SHP77 (cell line): ENCODE measurements at regions not wholly inside any gene's neighbourhood (a gene's known extent, or its start where the extent isn't known, plus 50 kb on each side); places are given as distances from the start of the nearest gene placed in this dataset.
"Not testable (repeated sequence)": the region's sequence is repeated elsewhere in the genome, so short reads cannot be mapped to it uniquely, and the experiment has no call there.

Experiments
- DNase-seq, 2 experiments: peaks; one replicate each; lab custom pipeline; 2025; lab: John Stamatoyannopoulos, UW

DNA sequence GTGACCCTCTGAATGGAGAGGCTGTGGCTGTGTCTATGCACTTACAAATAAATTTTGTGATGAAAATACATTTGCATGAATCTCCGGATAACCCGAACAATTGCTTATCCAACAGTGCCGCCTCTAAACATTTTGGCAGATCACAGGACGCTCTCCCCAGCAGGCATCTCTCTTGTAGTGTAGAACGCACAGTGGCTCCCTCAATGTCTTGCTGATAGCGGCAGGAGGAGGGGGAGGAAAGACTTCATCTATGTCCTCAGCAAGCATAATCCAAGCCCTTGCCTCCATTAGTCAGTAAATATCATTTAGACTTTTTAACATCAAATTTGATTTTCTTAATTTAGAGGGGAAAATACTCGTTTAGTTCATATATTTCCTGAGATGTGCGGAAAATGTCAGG, 318.1 kb upstream of the IGF1R start:
- no peak for DNase-seq

DNA sequence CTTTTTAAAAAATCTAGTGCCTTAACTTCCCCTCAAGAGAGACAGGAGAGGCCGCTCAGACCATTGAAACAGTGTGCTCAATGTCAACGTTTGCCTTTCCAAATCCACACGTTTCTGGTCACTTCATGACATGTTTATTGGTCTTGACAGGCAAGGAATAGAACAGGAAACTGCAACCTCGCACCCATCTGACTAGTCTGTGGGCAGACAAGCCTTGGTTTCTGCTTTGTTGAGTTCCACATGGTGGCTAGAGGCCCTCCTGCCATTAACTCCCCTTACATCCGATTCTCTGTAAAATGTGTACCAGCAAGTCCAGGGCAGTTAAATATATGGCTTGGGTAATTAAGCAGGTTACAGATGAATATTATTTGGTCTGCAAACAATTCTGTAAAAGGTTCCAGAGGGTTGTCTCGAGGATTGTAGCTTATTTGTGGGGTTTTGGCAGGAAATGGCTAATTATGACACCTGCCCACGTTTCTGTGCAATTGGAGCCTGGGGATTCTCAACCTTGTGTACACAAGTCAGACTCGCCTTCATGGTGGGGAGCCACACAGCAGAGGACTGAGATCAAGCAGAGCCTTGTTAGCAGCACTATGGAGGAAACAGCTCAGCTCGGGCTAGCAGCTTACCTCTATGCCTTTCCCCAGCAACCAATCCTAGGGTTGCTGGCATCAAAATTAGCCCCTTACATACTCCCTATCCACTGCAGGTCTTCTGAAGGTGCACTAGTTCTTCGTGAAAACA, 317.5 kb upstream of the IGF1R start:
- DNase-seq, result no peak

DNA sequence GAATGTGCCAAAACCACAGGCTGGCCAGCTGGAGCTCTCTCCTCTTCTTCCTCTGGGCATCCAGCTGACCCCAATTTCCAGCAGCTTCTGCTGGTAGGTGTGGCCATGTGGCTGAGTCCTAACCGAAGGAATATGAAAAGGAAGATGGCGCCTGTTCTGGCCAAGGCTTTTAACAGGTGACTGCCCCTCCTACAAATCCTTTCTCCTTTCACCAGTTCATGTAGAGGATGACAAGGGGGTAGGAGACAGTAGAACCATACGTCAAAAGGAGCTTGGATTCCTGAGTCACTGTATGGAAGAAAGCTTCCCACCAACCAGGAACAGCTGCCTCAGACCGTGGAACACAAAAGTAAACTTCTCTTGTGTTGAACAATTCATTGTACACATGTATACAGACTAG, 316.7 kb upstream of the IGF1R start:
- DNase-seq, result no peak

DNA sequence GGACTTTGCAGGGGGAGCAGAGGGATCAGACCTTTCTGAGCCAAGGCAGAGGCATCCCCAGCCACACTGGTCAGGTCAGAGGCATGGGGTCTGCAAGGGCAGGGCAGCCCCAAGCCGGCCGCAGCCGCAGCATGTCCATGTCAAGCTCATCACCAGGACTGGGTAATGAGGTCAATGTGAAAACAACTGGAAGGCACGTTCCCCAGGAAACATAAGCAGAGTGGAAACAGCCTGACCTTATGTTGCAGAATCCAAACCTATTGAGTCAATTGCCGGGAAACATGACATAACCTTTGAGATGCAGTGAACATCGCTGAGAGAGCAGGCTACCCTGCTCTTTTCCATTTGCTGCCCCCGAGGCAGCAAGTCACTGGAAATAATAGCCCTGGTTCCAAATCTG, 315.1 kb upstream of the IGF1R start:
- DNase-seq, result no peak

DNA sequence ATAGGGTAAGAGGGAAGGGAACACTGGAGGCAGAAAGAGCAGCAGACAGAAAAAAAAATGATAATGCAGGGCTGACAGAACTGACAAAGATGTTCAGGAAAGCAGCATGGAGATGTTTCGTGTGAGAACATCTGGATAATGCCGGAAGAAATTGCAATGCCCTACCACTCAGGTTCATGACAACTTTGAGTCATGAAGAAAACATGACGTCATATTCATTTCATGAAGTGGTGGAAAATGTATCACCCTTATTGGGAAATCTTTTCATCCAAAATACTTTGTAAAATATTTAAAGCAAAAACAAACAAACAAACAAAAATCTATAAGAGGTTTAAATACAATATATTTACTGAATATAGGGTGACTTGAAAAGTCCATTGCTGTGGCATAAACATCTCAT, 305.4 kb upstream of the IGF1R start:
- DNase-seq, result no peak

DNA sequence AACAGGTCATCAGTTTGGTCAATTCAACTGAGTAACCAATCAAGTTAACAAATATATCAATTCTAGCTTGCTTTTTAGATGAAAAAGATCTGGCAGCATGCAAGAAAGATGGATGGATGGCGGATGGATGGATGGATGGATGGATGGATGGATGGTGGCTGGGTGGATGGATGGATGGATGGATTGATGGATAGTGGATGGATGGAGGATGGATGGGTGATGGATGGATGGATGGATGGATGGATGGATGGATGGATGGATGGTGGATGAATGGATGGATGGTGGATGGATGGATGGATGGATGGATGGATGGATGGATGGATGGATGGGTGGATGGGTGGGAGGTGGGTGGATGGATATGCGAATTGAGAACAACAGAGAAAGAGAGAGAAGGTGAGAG, 303.7 kb upstream of the IGF1R start:
- DNase-seq, result no peak

DNA sequence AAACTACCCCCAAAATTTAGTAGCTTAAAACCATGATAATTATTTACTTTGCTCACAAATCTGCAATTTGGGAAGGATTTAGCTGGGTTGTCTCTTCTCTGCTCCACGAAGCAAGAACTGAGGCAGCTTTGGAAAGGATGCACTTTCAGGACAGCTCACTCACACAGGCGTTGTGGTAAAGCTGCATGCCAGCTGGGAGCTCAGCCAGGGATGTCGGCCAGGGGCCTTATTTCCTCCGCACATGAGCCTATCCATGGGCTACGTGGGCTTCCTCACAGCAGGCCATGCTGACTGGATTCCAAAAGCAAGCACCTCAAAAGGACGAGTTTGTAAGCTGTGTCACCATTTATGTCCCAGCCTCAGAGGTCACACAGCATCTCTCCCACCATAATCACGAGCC, 301.3 kb upstream of the IGF1R start:
- no peak for DNase-seq

DNA sequence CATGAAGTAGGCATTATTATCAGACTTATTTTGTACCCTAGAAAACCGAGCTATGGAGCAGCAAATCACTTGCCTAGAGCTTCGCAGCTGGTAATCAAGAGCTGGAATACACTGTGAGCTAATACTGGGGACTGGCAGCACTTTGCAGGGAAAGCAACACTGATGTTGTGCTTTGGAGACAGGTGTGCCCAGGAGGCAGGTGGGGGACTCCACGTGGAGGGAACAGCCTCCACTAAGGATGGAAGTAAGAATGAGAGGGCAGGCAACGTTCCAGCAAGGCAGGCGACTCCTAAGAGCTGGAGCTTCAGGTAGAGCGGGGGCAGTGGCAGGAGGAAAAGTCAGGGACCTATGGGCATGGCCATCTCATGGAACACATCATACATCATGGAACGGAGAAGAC, 300.5 kb upstream of the IGF1R start:
- no peak for DNase-seq

DNA sequence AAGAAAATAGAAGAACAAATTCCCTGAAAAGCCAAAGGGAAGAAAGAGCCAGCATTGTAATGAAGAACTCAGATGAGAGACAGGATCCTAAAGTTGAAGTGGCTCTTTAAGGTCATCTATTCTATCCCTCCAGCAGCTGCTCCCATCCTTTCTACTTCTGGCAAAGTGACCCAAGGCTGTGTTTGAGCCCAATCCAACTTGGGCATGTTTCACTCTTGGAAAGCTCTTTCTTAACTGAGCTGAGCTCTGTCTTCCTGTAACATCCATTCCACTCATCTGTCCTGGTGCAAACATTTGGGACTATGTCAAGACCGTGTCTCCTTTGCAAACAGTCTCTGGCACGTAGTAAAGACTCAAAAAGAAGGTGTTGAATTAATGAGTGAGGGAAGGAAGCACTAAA, 298.1 kb upstream of the IGF1R start:
- DNase-seq, result no peak

DNA sequence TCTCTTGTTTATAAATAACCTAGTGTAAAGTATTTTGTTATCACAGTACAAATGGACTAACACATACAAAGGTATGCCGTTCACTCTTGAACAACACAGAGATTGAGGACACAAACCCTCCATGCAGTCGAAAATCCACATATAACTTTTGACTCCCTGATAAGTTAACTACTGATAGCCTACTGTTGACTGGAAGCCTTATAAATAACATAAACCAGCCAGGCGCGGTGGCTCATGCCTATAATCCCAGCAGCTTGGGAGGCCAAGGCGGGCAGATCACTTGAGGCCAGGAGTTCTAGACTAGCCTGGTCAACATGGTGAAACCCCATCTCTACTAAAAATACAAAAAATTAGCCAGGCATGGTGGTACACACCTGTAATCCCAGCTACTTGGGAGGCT, 290.1 kb upstream of the IGF1R start:
- DNase-seq, result not testable (repeated sequence)

DNA sequence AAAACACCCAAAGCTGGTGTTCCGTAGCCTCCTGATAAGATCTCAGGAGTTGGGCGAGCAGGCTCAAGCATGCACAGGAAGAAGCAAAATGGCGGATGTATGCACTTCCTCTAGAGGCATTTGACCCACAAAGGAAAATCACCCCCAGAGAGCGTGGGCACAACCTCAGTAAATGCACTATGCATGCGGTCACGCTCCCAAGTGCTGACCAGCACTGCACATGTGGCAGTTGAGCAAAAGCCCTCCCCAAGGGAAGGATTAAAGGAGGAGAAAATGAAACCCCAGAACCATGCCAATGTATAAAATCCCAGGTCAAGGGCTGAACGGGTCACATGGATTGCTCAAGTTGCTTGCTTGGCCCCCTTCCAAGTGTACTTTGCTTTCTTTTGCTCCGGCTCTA, 289.4 kb upstream of the IGF1R start:
- no peak for DNase-seq

DNA sequence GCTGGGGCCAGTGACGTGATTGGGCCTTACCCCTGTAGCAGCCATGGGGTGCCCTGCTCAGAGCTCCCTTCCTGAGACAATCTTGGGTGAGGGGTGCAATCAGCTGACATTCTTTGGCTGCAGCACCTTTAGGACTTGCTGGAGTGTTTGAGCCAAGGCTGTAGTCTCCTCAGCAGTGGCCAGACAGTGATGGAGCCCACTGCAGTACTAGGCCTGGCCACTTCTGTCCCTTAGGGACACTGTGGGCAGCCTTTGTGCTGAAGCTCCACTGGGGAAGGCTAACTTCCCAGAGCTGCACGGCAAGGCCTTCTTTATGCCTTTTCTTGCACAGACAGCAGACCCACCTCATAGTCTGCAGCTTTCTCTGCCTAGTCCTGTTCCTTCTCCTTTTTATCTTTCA, 284.9 kb upstream of the IGF1R start:
- DNase-seq, result no peak

DNA sequence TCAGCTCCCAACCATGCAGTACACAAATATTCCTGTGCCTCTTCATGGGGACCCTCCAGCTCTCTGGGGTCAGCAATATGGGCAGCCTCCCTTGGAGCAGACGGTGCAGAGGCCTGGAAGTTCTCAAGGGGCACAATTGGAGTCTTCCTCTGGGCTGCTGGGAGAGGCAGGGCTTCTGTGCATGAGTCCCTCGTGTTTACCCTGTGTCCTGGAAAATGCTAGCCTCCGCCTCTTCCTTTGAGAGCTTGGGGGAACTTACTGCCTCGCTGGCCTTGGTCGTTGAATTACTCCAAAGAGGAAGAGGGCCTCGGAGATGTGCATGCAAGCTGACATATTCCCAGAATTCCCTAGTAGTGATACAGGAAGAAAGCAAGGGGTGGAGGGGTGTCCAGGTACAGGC, 284.4 kb upstream of the IGF1R start:
- no peak for DNase-seq

DNA sequence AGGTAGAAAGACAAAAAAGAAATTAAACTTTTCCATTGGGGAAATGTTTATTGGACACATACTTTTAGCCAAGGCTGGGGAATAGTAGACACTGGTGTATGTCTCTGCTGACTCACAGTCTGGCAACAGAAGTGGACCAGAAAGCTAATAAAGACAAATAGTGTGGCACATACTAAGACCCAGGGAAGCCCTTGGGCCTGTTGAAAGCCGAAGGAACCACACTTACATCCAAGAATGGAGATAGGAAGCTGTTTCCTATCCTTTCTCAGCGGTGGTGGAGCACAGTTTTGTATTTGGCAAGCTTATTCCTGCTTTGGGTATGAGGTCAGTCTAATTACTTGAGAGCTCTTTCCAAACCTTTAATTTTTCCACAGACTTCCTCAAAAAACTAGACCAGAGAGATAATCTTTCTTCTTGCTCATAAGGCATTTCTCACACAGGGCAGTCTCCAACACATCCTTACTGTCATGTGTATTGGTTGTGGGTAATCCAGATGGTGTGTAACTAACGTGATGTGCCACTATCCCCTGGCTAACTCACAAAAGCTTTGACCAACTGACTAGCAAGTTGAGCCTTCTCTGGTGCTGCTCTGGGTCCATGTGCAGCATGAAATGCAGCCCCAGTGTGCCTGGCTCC, 279.1 kb upstream of the IGF1R start:
- DNase-seq, result no peak

DNA sequence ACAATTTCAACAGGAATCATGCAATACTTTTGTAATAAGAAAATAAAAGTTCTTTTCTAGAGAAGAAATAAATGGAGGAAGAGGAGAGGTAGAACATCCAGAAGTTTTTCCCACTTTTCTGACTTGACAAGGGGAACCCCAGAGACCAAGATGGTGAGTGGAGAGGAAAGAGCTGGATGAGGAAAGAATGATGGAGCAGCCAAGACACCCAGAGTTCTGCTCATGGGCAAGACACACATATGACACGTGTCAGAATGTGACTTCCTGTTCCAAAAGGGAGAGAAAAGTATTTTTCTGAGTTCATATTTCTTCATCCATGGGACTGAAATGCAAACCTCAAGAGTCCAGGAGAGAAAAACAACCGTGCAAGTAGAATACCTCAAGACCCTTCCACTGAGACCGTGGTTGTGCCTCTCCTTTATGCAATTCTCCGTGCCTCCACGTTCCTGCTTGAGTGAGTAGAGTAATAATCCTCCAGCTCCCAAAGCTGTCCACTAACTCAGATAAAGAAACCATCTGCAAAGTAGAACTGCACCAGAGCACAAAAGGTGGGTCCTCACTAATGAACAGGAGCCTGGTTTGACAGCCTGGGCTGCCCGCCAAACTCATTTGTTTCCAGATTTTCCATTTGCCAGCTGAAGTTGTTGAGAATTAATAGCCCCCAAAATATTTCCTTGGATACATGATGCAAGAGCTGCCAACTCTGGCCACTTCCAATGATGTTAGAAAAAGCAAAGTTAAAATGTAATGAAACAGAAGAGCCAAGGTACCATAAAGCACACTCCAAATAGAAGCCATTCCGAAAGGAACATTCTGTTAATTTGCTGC, 272.6 kb upstream of the IGF1R start:
- no peak for DNase-seq

DNA sequence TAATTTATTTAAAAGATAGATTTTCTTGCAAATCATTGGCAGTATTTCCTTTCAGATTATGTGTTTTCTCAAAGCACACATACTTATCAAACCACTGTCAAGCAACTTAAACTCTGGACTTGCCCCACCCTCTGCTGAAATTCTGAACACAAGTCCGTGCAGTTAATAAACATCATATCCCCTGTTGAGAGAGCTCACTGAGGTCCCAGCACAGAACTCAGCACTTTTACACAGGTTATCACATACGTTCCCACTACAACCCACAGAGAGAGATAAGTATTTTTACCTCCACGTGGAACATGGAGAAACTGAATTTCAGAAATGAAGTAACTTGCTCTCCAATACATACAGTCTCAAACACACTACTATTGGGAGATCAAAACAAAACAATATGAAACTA, 267.6 kb upstream of the IGF1R start:
- DNase-seq, result no peak

DNA sequence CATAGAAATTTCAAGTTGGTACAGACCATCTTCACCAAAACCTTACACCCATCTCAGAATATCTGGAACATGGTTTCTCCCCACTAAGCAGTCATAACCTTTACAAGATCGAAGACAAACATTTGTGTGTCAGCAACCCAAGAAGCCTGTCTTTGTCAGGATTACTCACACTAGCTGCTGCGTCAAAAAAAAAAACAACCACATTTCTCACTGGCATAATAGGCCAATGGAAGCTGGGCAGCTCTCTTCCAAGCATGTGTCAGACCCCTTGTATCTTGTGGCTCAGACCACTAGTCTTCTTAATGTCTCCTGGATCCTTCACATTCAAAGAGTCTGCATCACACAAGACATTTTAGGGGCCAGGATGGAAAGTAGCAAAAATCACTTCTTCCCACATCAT, 266.9 kb upstream of the IGF1R start:
- DNase-seq, result no peak

DNA sequence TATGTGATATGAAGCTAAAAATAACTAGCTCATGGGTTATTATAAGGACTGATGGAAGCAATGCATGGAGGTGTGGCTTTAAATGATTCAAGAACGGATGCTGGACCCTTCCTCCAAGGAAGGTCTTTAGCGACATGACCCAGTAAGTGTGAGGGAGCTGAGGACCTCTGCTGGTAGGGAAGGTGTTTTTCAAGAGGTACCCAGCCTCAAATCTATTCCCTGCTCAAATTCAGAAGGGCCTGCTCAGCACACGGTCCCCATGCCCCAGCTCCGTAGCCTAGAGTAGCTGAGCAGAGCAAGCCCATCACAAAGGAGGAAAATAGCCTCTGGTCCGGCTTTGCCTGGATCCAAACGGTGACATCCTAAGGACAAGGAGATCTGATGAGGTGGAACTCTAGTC, 266.2 kb upstream of the IGF1R start:
- no peak for DNase-seq

DNA sequence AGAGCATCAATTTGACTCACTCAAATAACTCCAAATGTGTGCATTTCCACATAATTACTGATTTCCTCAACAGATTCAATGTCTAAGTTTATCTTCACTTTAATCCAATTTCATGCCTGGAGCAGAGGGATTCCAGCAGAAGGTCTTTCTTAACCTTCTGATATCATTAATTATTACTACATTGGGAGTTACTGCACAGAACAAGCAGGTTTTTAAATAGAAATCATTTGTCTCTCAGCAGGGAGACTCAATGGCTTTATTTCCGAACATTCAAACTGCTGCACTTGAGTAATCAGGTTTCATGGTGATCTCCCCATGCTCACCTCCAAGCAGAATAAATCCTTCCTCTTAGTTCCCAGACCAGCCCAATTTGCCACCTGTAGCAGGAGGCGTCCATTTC, 264.8 kb upstream of the IGF1R start:
- DNase-seq, result no peak

DNA sequence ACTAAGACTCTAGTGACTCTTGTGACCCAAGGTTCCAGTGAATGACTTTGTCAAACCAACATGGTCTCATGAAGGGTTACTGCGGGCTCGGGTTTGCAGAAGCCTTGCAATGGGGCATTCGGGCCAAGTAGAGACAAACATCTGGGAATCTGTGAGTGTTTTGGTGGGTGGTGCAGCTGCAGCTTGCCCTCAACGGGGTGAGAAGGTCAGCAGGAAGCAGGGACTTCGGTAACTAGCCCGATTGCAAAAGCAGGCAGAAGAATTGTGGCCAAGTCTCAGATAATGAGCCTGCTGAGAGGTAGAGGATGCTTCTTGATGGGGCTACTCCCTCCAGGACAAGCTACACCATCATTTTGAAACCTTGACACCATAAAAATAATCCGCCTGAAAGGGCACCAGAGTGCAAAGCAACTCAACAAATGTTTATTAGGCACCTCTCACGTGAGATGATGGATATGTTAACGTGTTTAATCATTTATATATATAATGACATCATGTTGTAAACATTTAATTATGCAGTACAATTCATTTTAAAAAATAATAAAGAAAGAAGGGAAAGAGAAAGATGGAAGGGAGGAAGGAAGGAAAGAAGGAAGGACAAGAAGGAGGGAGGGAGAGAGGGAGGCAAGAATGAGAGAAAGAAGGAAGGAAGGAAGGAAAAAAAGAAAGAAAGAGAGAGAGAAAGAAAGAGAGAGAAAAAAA, 263.9 kb upstream of the IGF1R start:
- DNase-seq, result no peak

DNA sequence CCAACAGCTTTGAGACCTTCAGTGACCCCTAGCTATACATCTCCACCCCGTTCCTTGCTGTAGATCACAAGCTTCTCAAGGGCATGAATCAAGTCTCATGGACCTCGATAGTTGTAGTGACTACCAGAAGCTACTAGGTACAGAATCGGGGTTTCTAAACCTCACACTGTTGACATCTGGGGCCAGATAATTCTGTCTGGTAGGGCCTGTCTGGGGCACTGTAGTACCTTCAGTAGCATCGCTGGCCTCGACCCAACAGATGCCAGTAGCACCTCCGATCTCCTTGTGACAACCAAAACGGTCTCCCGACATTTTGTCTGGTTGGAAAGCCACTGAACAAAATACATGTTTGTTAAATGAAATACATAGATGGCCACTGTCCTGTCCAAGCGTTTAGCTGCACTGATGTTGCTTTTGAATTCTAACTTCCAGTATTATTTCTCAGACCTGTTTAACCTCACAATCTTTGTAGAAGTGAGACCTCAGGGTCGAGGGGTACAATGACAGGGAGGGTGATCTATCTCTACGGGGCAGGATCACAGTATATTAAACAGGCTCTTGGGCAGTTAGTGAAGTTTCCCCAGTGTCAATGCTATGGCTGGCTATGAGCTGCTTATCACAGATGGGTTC, 262.5 kb upstream of the IGF1R start:
- no peak for DNase-seq

DNA sequence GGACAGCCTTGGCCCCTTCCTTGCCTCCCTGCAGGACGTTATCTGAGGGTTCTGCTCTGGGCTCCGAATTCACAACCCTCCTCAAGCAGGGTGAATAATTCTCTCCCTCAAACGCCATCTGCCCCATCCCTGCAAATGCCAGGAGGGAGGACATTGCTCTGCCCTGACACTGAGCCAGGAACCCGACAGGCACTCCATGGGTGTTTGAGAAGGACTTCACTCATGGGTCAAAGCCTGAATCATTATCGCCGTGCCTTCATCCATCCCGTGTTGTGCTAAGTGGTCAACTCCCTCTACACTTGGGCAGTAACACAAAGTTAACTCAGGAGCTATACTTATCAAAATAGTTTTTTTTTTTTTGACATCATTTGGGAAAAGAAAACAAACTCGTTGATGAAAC, 261.8 kb upstream of the IGF1R start:
- DNase-seq, result no peak
